ENCODE measurements at regions not wholly inside any gene's neighbourhood (a gene's known extent, or its start where the extent isn't known, plus 50 kb on each side); places are given as distances from the start of the nearest gene placed in this dataset.

GRCh38 chr10:57968328-57969016 lies 299.2 kb downstream of the IPMK start:
- no peak for TF ChIP-seq ESRRG (CRISPR knock-in tag; IDR thresholded peaks at IDR 0.05)
- no peak for TF ChIP-seq PATZ1 (CRISPR knock-in tag; IDR thresholded peaks at IDR 0.05; ENCODE audit: borderline replicate concordance)
- TF ChIP-seq CSRNP3 (CRISPR knock-in tag; IDR thresholded peaks at IDR 0.05) = no peak
- TF ChIP-seq GLIS3 (CRISPR knock-in tag; IDR thresholded peaks at IDR 0.05) = no peak
- no peak for TF ChIP-seq RARB (CRISPR knock-in tag; IDR thresholded peaks at IDR 0.05)
- no peak for TF ChIP-seq CSDC2 (CRISPR knock-in tag; IDR thresholded peaks at IDR 0.05)
- TF ChIP-seq CREB5 (CRISPR knock-in tag; IDR thresholded peaks at IDR 0.05; ENCODE audit: low read depth) = no peak
- no peak for TF ChIP-seq ZFP3 (CRISPR knock-in tag; IDR thresholded peaks at IDR 0.05)
- TF ChIP-seq ZFP30 (CRISPR knock-in tag; IDR thresholded peaks at IDR 0.05) = no peak
- no peak for TF ChIP-seq TCF4 (CRISPR knock-in tag; IDR thresholded peaks at IDR 0.05; ENCODE audit: borderline replicate concordance)
- TF ChIP-seq ZNF70 (CRISPR knock-in tag; IDR thresholded peaks at IDR 0.05) = no peak
- no peak for TF ChIP-seq TOX (CRISPR knock-in tag; IDR thresholded peaks at IDR 0.05; ENCODE audit: borderline replicate concordance)
- TF ChIP-seq ZNF565 (CRISPR knock-in tag; conservative IDR thresholded peaks at IDR 0.05; ENCODE audit: low read depth) = no peak
